Mucosa of rectum (tissue), 2 donors: ENCODE measurements at regions not wholly inside any gene's neighbourhood (a gene's known extent, or its start where the extent isn't known, plus 50 kb on each side); places are given as distances from the start of the nearest gene placed in this dataset.

Source experiments
- H3K27ac ChIP-seq, 2 donors: one replicate each; pipeline ENCODE4 v1.7.0; 2013; ENCODE audit warnings: inconsistent platforms in 2 of 2, low read depth in 2 of 2, low read length in 2 of 2
- H3K27me3 ChIP-seq, 2 donors: one replicate each; pipeline ENCODE4 v1.7.0; 2013; ENCODE audit warnings: low read length in 2 of 2; ENCODE audit not compliant: control insufficient read depth in 2 of 2, insufficient read depth in 2 of 2
- H3K36me3 ChIP-seq, 2 donors: one replicate each; pipeline ENCODE4 v1.7.0; 2013; ENCODE audit warnings: low read length in 2 of 2; ENCODE audit not compliant: control insufficient read depth in 2 of 2, insufficient read depth in 2 of 2
- H3K4me1 ChIP-seq, 2 donors: one replicate each; pipeline ENCODE4 v1.7.0; 2013; ENCODE audit warnings: low read length in 2 of 2, mild to moderate bottlenecking in 1 of 2; ENCODE audit not compliant: control insufficient read depth in 2 of 2, insufficient read depth in 2 of 2
- H3K4me3 ChIP-seq, 2 donors: one replicate each; pipeline ENCODE4 v1.7.0; 2013; ENCODE audit warnings: low read length in 2 of 2
- H3K9ac ChIP-seq, 2 donors: one replicate each; pipeline ENCODE4 v1.7.0; 2013; ENCODE audit warnings: low read length in 2 of 2, low read depth in 1 of 2, mild to moderate bottlenecking in 1 of 2
- H3K9me3 ChIP-seq, 2 donors: one replicate each; pipeline ENCODE4 v1.7.0; 2013; ENCODE audit warnings: low read length in 2 of 2; ENCODE audit not compliant: control insufficient read depth in 2 of 2
- donor health status: healthy.
- donor health status: Normal muscosa, but diverticular disease.

- Histone ChIP-seq H3K27me3 (no peaks in the 10 kb centered on the region), H3K36me3 (no peaks in the 10 kb centered on the region), H3K4me1 (no peaks in the 10 kb centered on the region), H3K27ac (no peak overlapping the region), H3K9ac (no peak overlapping the region), H3K9me3 (no peaks in the 10 kb centered on the region), H3K4me3 (no peak overlapping the region)
Measured at GRCh38 chr6:14838133-14838583, 407.7 kb upstream of the JARID2 start.

DNA sequence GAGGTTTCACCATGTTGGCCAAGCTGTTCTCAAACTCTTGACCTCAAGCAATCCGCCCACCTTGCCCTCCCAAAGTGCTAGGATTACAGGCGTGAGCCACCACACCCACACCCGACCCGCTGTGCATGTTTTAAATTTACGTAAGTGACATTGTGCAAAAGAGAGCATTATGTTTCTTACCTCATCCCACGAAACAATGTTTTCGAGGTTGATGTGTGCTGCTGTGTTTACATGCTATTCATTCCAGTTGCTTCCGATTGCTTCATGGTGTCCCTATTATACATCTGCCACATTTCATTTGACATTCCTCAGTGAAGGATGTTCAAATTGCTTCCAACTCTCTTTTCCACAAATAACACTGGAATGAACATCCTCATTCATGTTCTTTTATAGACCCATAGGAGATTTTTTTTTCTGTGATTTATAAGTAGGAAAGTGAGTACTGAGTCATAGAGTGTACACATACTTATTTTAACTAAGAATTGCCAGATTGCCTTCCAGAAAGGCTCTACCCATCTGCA, 403.9 kb upstream of the JARID2 start:
- no peaks in the 10 kb centered on the region for H3K36me3 ChIP-seq
- no peaks in the 10 kb centered on the region for H3K9me3 ChIP-seq
- no peak overlapping the region for H3K9ac ChIP-seq
- H3K4me3 ChIP-seq, result no peak overlapping the region
- no peak overlapping the region for H3K27ac ChIP-seq
- no peaks in the 10 kb centered on the region for H3K4me1 ChIP-seq
- no peaks in the 10 kb centered on the region for H3K27me3 ChIP-seq

DNA sequence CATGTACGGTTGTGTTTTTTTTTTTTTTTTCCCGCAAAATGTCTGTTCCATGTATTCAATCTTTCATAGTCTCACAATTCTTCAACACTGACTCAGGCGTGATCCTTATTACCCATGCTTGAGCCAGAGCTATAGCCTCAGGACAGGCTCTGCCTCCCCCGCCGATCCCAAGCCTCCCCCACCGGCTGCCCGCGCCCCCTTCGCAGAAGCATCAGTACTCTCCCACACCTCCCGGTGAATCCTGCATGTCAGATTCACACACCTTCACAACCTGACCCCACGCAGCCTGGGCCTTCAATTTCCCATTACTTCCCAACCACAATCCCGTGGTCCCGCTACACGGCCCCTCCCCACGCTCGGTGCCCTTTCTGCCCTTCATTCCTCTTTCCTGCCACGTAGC, 401.5 kb upstream of the JARID2 start:
- Histone ChIP-seq H3K9me3 (no peaks in the 10 kb centered on the region), H3K4me1 (no peaks in the 10 kb centered on the region), H3K4me3 (no peak overlapping the region), H3K27ac (no peak overlapping the region), H3K36me3 (no peaks in the 10 kb centered on the region), H3K9ac (no peak overlapping the region), H3K27me3 (no peaks in the 10 kb centered on the region)

GRCh38 chr6:14848019-14848418, 397.9 kb upstream of the JARID2 start:
- H3K27ac ChIP-seq, result no peak overlapping the region
- H3K4me1 ChIP-seq, result no peaks in the 10 kb centered on the region
- H3K9me3 ChIP-seq, result no peaks in the 10 kb centered on the region
- no peak overlapping the region for H3K4me3 ChIP-seq
- H3K36me3 ChIP-seq, result no peaks in the 10 kb centered on the region
- H3K9ac ChIP-seq, result no peak overlapping the region
- no peaks in the 10 kb centered on the region for H3K27me3 ChIP-seq

DNA sequence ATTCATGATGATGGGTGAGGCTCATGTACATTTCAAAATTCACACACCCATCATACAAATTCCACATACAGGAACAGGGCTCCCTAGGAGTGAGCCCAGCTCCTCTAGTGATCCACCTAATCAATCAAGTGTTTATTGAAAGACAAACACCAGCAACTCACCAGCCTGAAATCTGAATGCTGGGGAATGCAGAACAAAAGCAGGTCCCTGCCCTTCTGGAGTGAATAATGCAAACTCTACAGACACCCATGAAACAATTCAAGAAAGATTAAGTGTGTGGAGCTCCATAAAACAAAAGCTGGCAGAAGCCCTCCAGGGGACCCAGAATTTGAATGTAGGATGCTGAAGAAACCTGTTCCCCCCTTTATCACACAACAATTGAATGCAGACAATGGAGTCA, 396.7 kb upstream of the JARID2 start:
- H3K9me3 ChIP-seq, result no peaks in the 10 kb centered on the region
- H3K4me1 ChIP-seq, result no peaks in the 10 kb centered on the region
- no peaks in the 10 kb centered on the region for H3K36me3 ChIP-seq
- H3K27me3 ChIP-seq, result no peaks in the 10 kb centered on the region
- no peak overlapping the region for H3K27ac ChIP-seq
- H3K4me3 ChIP-seq, result no peak overlapping the region
- no peak overlapping the region for H3K9ac ChIP-seq

- Histone ChIP-seq H3K36me3 (no peaks in the 10 kb centered on the region), H3K4me3 (no peak overlapping the region), H3K9me3 (no peaks in the 10 kb centered on the region), H3K27ac (no peak overlapping the region), H3K4me1 (no peaks in the 10 kb centered on the region), H3K9ac (no peak overlapping the region), H3K27me3 (no peaks in the 10 kb centered on the region)
Measured at GRCh38 chr6:14851281-14851680, 394.6 kb upstream of the JARID2 start.

- H3K36me3 ChIP-seq, result no peaks in the 10 kb centered on the region
- no peak overlapping the region for H3K27ac ChIP-seq
- no peak overlapping the region for H3K4me3 ChIP-seq
- no peaks in the 10 kb centered on the region for H3K4me1 ChIP-seq
- H3K9me3 ChIP-seq, result no peaks in the 10 kb centered on the region
- no peak overlapping the region for H3K9ac ChIP-seq
- no peaks in the 10 kb centered on the region for H3K27me3 ChIP-seq
Measured at GRCh38 chr6:14852375-14852774, 393.5 kb upstream of the JARID2 start.

- H3K27ac ChIP-seq, result no peak overlapping the region
- H3K9me3 ChIP-seq, result no peaks in the 10 kb centered on the region
- H3K4me3 ChIP-seq, result no peak overlapping the region
- no peaks in the 10 kb centered on the region for H3K27me3 ChIP-seq
- H3K36me3 ChIP-seq, result no peaks in the 10 kb centered on the region
- H3K9ac ChIP-seq, result no peak overlapping the region
- no peaks in the 10 kb centered on the region for H3K4me1 ChIP-seq
Measured at GRCh38 chr6:14856177-14856576, 389.7 kb upstream of the JARID2 start.

- H3K4me1 ChIP-seq, result no peaks in the 10 kb centered on the region
- no peaks in the 10 kb centered on the region for H3K36me3 ChIP-seq
- H3K4me3 ChIP-seq, result no peak overlapping the region
- no peaks in the 10 kb centered on the region for H3K9me3 ChIP-seq
- H3K9ac ChIP-seq, result no peak overlapping the region
- H3K27ac ChIP-seq, result no peak overlapping the region
- H3K27me3 ChIP-seq, result no peaks in the 10 kb centered on the region
Measured at GRCh38 chr6:14857001-14857400, 388.9 kb upstream of the JARID2 start.

DNA sequence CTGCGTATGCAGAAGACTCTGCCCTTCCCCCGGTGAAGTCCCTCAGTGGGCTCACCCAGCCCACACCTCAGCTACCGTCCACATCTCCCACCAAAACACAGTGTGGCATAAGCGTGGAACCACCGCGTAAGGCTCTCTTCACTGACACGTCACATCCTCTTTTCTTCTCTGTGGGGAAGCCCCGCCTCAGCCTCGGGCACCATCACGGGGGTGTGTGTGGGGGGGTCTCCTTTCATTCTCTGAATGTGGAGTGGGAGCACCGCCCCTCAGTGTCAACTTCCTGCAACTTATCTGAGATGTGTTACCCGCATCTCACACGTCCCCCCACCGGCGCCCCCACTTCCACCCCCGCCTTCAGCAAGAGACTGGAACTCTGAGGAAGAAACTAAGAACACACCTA, 388.4 kb upstream of the JARID2 start:
- Histone ChIP-seq H3K27ac (no peak overlapping the region), H3K4me3 (no peak overlapping the region), H3K27me3 (no peaks in the 10 kb centered on the region), H3K4me1 (no peaks in the 10 kb centered on the region), H3K9ac (no peak overlapping the region), H3K36me3 (no peaks in the 10 kb centered on the region), H3K9me3 (no peaks in the 10 kb centered on the region)

DNA sequence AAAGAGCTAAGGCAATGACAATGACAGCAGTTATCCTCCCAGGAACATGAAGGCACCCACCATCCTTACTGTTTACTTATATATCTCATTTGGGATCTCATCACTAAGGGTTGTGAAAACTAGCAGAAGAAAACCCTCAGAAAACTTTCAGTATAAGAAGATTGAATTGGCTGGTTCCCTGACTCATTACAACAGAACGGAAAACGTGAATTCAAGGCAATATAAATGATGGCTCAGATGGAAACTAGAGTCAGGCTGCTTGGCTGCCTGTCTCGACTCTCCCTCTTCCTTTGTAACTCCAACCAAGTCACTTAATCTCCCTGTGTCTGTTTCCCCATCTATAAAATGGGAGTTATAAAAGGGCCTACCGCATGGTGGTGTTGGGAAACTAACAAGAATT, 387.1 kb upstream of the JARID2 start:
- H3K9ac ChIP-seq, result no peak overlapping the region
- H3K27me3 ChIP-seq, result no peaks in the 10 kb centered on the region
- H3K27ac ChIP-seq, result no peak overlapping the region
- H3K9me3 ChIP-seq, result no peaks in the 10 kb centered on the region
- no peaks in the 10 kb centered on the region for H3K36me3 ChIP-seq
- H3K4me3 ChIP-seq, result no peak overlapping the region
- no peaks in the 10 kb centered on the region for H3K4me1 ChIP-seq
